HEK293 (cell line): ENCODE measurements at regions not wholly inside any gene's neighbourhood (a gene's known extent, or its start where the extent isn't known, plus 50 kb on each side); places are given as distances from the start of the nearest gene placed in this dataset.
"Not testable (repeated sequence)": the region's sequence is repeated elsewhere in the genome, so short reads cannot be mapped to it uniquely, and the experiment has no call there.

Source experiments
- CTCF ChIA-PET: fragments of 350-600 bp; formaldehyde crosslinking; extraction: SDS; loops from one replicate; lab custom pipeline; 2021; ENCODE audit warnings: antibody characterized with exemption; lab: Yijun Ruan, JAX
- POLR2A ChIA-PET: fragments of 300-600 bp; formaldehyde crosslinking; extraction: SDS; loops from one replicate; lab custom pipeline; 2020; ENCODE audit warnings: antibody characterized with exemption, inconsistent platforms; lab: Yijun Ruan, JAX
- H3K27ac ChIP-seq: fragments of 200-500 bp; sonication (Bioruptor generic); 2 replicates; pipeline ENCODE4 v1.5.1; 2014; ENCODE audit warnings: low read depth, low read length, control low read depth, inconsistent platforms; ENCODE audit errors: extremely low read depth
- H3K36me3 ChIP-seq, 2 experiments: fragments of 200-500 bp in 1 of 2; sonication (Bioruptor generic) in 1 of 2; 1 replicate in 1 of 2; 2 replicates in 1 of 2; pipeline ENCODE4 v1.5.1; 2014 to 2017; ENCODE audit warnings: inconsistent platforms in 2 of 2, low read length in 2 of 2; ENCODE audit not compliant: control insufficient read depth in 2 of 2, insufficient read depth in 1 of 2
- H3K4me1 ChIP-seq: fragments of 200-500 bp; sonication (Bioruptor generic); 2 replicates; pipeline ENCODE4 v1.5.1; 2014; ENCODE audit warnings: mild to moderate bottlenecking, low read length, inconsistent platforms; ENCODE audit not compliant: control insufficient read depth, insufficient read depth
- H3K4me3 ChIP-seq: 2 replicates; pipeline ENCODE4 v1.5.1; 2011; ENCODE audit warnings: low read depth, mild to moderate bottlenecking, control low read depth, low read length, moderate library complexity
- H3K9me3 ChIP-seq: fragments of 200-500 bp; sonication (Bioruptor generic); 2 replicates; pipeline ENCODE4 v1.5.1; 2014; ENCODE audit warnings: low read depth, low read length, inconsistent platforms; ENCODE audit not compliant: control insufficient read depth, insufficient read depth
- GFI1B ChIP-seq: fragments of 450-650 bp; formaldehyde crosslinking; IDR thresholded peaks from 2 replicates; pipeline ENCODE4 v1.5.1; 2016; ENCODE audit warnings: missing biosample characterization, missing genetic modification characterization
- GLIS1 ChIP-seq: fragments of 450-650 bp; formaldehyde crosslinking; IDR thresholded peaks from 2 replicates; pipeline ENCODE4 v1.5.1; 2016; ENCODE audit warnings: missing biosample characterization, missing genetic modification characterization
- PRDM6 ChIP-seq: fragments of 450-650 bp; formaldehyde crosslinking; IDR thresholded peaks from 2 replicates; pipeline ENCODE4 v1.5.1; 2017; ENCODE audit warnings: missing biosample characterization, missing genetic modification characterization
- RBAK ChIP-seq: fragments of 450-650 bp; formaldehyde crosslinking; IDR thresholded peaks from 2 replicates; pipeline ENCODE4 v1.5.1; 2016; ENCODE audit warnings: missing biosample characterization, missing genetic modification characterization
- WT1 ChIP-seq: fragments of 450-650 bp; formaldehyde crosslinking; IDR thresholded peaks from 2 replicates; pipeline ENCODE4 v1.5.1; 2016; ENCODE audit warnings: missing biosample characterization, missing genetic modification characterization
- ZBTB20 ChIP-seq: fragments of 450-650 bp; formaldehyde crosslinking; IDR thresholded peaks from 2 replicates; pipeline ENCODE4 v1.5.1; 2016; ENCODE audit warnings: missing biosample characterization, missing genetic modification characterization
- ZEB2 ChIP-seq: fragments of 450-650 bp; formaldehyde crosslinking; IDR thresholded peaks from 2 replicates; pipeline ENCODE4 v1.5.1; 2016; ENCODE audit warnings: missing biosample characterization, missing genetic modification characterization
- ZFP69B ChIP-seq: fragments of 450-650 bp; formaldehyde crosslinking; IDR thresholded peaks from 2 replicates; pipeline ENCODE4 v1.5.1; 2016; ENCODE audit warnings: missing biosample characterization, missing genetic modification characterization
- ZNF16 ChIP-seq: fragments of 450-650 bp; formaldehyde crosslinking; IDR thresholded peaks from 2 replicates; pipeline ENCODE4 v1.5.1; 2016; ENCODE audit warnings: low read depth, missing biosample characterization, missing genetic modification characterization
- ZNF175 ChIP-seq: fragments of 450-650 bp; formaldehyde crosslinking; IDR thresholded peaks from 2 replicates; pipeline ENCODE4 v1.5.1; 2016; ENCODE audit warnings: missing biosample characterization, missing genetic modification characterization
- ZNF202 ChIP-seq: fragments of 450-650 bp; formaldehyde crosslinking; IDR thresholded peaks from 2 replicates; pipeline ENCODE4 v1.5.1; 2016; ENCODE audit warnings: missing biosample characterization, missing genetic modification characterization, borderline replicate concordance
- ZNF354C ChIP-seq: fragments of 450-650 bp; formaldehyde crosslinking; IDR thresholded peaks from 2 replicates; pipeline ENCODE4 v1.5.1; 2016; ENCODE audit warnings: missing biosample characterization, missing genetic modification characterization, low read depth, borderline replicate concordance
- ZNF48 ChIP-seq: fragments of 450-650 bp; formaldehyde crosslinking; IDR thresholded peaks from 2 replicates; pipeline ENCODE4 v1.5.1; 2016; ENCODE audit warnings: missing biosample characterization, missing genetic modification characterization
- ZNF558 ChIP-seq: fragments of 450-650 bp; formaldehyde crosslinking; IDR thresholded peaks from 2 replicates; pipeline ENCODE4 v1.5.1; 2016; ENCODE audit warnings: missing biosample characterization, missing genetic modification characterization
- ZNF596 ChIP-seq: fragments of 450-650 bp; IDR thresholded peaks from 2 replicates; pipeline ENCODE4 v1.5.0; 2018; ENCODE audit warnings: missing biosample characterization, mild to moderate bottlenecking, missing genetic modification characterization, moderate library complexity
- ZNF626 ChIP-seq: fragments of 450-650 bp; sonication (Bioruptor Pico); formaldehyde crosslinking; IDR thresholded peaks from 2 replicates; pipeline ENCODE4 v1.5.1; 2018; ENCODE audit warnings: missing biosample characterization, missing genetic modification characterization, inconsistent platforms
- ZNF629 ChIP-seq: fragments of 450-650 bp; formaldehyde crosslinking; IDR thresholded peaks from 2 replicates; pipeline ENCODE4 v1.5.1; 2017; ENCODE audit warnings: missing biosample characterization, missing genetic modification characterization
- ZNF843 ChIP-seq: fragments of 450-650 bp; formaldehyde crosslinking; IDR thresholded peaks from 2 replicates; pipeline ENCODE4 v1.5.1; 2016; ENCODE audit warnings: missing biosample characterization, missing genetic modification characterization
- ZSCAN5A ChIP-seq: fragments of 450-650 bp; formaldehyde crosslinking; IDR thresholded peaks from 2 replicates; pipeline ENCODE4 v1.5.1; 2016; ENCODE audit warnings: missing biosample characterization, missing genetic modification characterization
- ZXDB ChIP-seq: fragments of 450-650 bp; formaldehyde crosslinking; IDR thresholded peaks from 2 replicates; pipeline ENCODE4 v1.5.1; 2016; ENCODE audit warnings: missing biosample characterization, missing genetic modification characterization
- TF ChIP-seq, protein P1 (sequence below): fragments of 450-650 bp; formaldehyde crosslinking; conservative IDR thresholded peaks from 2 replicates; pipeline ENCODE4 v1.5.1; 2016; ENCODE audit warnings: low read depth, missing biosample characterization, missing genetic modification characterization
- TF ChIP-seq, protein P2 (sequence below): fragments of 450-650 bp; formaldehyde crosslinking; IDR thresholded peaks from 2 replicates; pipeline ENCODE4 v1.5.1; 2016; ENCODE audit warnings: missing biosample characterization, missing genetic modification characterization, borderline replicate concordance

- TF ChIP-seq, protein P1, sequence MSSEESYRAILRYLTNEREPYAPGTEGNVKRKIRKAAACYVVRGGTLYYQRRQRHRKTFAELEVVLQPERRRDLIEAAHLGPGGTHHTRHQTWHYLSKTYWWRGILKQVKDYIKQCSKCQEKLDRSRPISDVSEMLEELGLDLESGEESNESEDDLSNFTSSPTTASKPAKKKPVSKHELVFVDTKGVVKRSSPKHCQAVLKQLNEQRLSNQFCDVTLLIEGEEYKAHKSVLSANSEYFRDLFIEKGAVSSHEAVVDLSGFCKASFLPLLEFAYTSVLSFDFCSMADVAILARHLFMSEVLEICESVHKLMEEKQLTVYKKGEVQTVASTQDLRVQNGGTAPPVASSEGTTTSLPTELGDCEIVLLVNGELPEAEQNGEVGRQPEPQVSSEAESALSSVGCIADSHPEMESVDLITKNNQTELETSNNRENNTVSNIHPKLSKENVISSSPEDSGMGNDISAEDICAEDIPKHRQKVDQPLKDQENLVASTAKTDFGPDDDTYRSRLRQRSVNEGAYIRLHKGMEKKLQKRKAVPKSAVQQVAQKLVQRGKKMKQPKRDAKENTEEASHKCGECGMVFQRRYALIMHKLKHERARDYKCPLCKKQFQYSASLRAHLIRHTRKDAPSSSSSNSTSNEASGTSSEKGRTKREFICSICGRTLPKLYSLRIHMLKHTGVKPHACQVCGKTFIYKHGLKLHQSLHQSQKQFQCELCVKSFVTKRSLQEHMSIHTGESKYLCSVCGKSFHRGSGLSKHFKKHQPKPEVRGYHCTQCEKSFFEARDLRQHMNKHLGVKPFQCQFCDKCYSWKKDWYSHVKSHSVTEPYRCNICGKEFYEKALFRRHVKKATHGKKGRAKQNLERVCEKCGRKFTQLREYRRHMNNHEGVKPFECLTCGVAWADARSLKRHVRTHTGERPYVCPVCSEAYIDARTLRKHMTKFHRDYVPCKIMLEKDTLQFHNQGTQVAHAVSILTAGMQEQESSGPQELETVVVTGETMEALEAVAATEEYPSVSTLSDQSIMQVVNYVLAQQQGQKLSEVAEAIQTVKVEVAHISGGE, result no peak
- TF ChIP-seq ZNF843 (tag by site-specific recombination) (no peak), ZNF354C (no peak), ZNF175 (tag by site-specific recombination) (no peak), ZNF626 (tag by site-specific recombination) (no peak), ZFP69B (no peak), GLIS1 (tag by site-specific recombination) (no peak), ZNF202 (no peak), WT1 (tag by site-specific recombination) (no peak)
Observed at GRCh38 chr2:88885275-88885674, 193.8 kb downstream of the RPIA start (continued).

DNA sequence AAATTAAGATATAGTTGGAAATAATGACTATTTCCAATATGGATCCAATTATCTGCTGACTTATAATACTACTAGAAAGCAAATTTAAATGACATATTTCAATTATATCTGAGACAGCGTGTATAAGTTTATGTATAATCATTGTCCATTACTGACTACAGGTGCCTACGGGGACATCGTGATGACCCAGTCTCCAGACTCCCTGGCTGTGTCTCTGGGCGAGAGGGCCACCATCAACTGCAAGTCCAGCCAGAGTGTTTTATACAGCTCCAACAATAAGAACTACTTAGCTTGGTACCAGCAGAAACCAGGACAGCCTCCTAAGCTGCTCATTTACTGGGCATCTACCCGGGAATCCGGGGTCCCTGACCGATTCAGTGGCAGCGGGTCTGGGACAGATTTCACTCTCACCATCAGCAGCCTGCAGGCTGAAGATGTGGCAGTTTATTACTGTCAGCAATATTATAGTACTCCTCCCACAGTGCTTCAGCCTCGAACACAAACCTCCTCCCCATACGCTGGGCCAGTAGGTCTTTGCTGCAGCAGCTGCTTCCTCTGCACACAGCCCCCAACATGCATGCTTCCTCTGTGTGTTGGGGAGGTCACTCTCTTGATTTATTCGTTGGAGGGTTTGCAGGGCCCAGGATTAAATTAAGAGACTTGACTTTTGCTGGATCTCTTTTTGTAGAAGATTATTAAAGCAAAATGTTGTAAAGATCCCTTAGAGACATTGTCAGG is 194.4 kb downstream of the RPIA start:
- ChIA-PET POLR2A (no interaction called here), CTCF (interaction anchor here (1.0 to 1.5 kb wide), 2 partner anchors 10 to 55 kb away, joined by 6 to 7 read pairs; no protein-coding TSS in a partner anchor)
- H3K27ac ChIP-seq, result no peak overlapping the region
- H3K4me3 ChIP-seq, result no peak overlapping the region
- TF ChIP-seq ZNF629 (tag by site-specific recombination) (no peak), ZNF48 (tag by site-specific recombination) (no peak), ZNF558 (tag by site-specific recombination) (no peak), PRDM6 (tag by site-specific recombination) (no peak), ZNF16 (tag by site-specific recombination) (no peak), ZBTB20 (tag by site-specific recombination) (no peak), ZXDB (tag by site-specific recombination) (no peak), ZEB2 (tag by site-specific recombination) (no peak), ZNF596 (tag by site-specific recombination) (no peak), ZSCAN5A (no peak), RBAK (tag by site-specific recombination) (no peak), GFI1B (no peak)
- TF ChIP-seq, protein P2, sequence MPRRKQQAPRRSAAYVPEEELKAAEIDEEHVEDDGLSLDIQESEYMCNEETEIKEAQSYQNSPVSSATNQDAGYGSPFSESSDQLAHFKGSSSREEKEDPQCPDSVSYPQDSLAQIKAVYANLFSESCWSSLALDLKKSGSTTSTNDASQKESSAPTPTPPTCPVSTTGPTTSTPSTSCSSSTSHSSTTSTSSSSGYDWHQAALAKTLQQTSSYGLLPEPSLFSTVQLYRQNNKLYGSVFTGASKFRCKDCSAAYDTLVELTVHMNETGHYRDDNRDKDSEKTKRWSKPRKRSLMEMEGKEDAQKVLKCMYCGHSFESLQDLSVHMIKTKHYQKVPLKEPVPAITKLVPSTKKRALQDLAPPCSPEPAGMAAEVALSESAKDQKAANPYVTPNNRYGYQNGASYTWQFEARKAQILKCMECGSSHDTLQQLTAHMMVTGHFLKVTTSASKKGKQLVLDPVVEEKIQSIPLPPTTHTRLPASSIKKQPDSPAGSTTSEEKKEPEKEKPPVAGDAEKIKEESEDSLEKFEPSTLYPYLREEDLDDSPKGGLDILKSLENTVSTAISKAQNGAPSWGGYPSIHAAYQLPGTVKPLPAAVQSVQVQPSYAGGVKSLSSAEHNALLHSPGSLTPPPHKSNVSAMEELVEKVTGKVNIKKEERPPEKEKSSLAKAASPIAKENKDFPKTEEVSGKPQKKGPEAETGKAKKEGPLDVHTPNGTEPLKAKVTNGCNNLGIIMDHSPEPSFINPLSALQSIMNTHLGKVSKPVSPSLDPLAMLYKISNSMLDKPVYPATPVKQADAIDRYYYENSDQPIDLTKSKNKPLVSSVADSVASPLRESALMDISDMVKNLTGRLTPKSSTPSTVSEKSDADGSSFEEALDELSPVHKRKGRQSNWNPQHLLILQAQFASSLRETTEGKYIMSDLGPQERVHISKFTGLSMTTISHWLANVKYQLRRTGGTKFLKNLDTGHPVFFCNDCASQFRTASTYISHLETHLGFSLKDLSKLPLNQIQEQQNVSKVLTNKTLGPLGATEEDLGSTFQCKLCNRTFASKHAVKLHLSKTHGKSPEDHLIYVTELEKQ (tag by site-specific recombination), result no peak
- H3K36me3 ChIP-seq, result no peaks in the 10 kb centered on the region
- H3K9me3 ChIP-seq, result no peaks in the 10 kb centered on the region
- no peaks in the 10 kb centered on the region for H3K4me1 ChIP-seq

GRCh38 chr2:88887466-88887865 is 196.0 kb downstream of the RPIA start:
- H3K4me3 ChIP-seq, POLR2A ChIA-PET, H3K9me3 ChIP-seq, H3K27ac ChIP-seq, H3K36me3 ChIP-seq, H3K4me1 ChIP-seq: not testable (repeated sequence)
- CTCF ChIA-PET, result interaction anchor here (2.1 kb wide), 1 partner anchor 13 kb away, joined by 6 read pairs; no protein-coding TSS in a partner anchor
